ENCODE measurements at regions not wholly inside any gene's neighbourhood (a gene's known extent, or its start where the extent isn't known, plus 50 kb on each side); places are given as distances from the start of the nearest gene placed in this dataset.

GRCh38 chr9:118457171-118458000 is 753.2 kb downstream of the TLR4 start:
- Histone ChIP-seq H3K4me3 (ENCODE audit: low read depth, low read length) (no peak overlapping the region), H3K27ac (ENCODE audit: extremely low read depth, low read depth, low read length) (no peak overlapping the region), H3K9me3 (ENCODE audit: control insufficient read depth, insufficient read depth, low read depth, low read length) (no peaks in the 10 kb centered on the region), H3K36me3 (ENCODE audit: control insufficient read depth in 2 of 2, insufficient read depth in 1 of 2, low read length in 2 of 2) (no peaks in the 10 kb centered on the region), H3K4me1 (ENCODE audit: control insufficient read depth, insufficient read depth, low read length) (no peaks in the 10 kb centered on the region)
- ChIA-PET CTCF (no interaction called here), POLR2A (no interaction called here)
- no peak for TF ChIP-seq ZBTB44 (tag by site-specific recombination; IDR thresholded peaks at IDR 0.05)
- no peak for TF ChIP-seq BCL6B (tag by site-specific recombination; IDR thresholded peaks at IDR 0.05)
- no peak for TF ChIP-seq ZNF274 (IDR thresholded peaks at IDR 0.05; ENCODE audit: low read length)
- no peak for TF ChIP-seq ZNF274 (tag by site-specific recombination; IDR thresholded peaks at IDR 0.05; ENCODE audit: borderline replicate concordance)

GRCh38 chr9:118459913-118460312 is 755.7 kb downstream of the TLR4 start:
- CTCF ChIA-PET: interaction anchor here (0.6 kb wide), 2 partner anchors 33 to 603 kb away, joined by 3 to 5 read pairs; no protein-coding TSS in a partner anchor
- POLR2A ChIA-PET: no interaction called here
- TF ChIP-seq BCL11A (tag by site-specific recombination; IDR thresholded peaks at IDR 0.05; ENCODE audit: low read depth): no peak
- TF ChIP-seq ZNF624 (tag by site-specific recombination; IDR thresholded peaks at IDR 0.05): no peak
- TF ChIP-seq ZNF768 (tag by site-specific recombination; IDR thresholded peaks at IDR 0.05): no peak
- TF ChIP-seq ZNF449 (tag by site-specific recombination; IDR thresholded peaks at IDR 0.05): no peak
- no peak for TF ChIP-seq YY2 (tag by site-specific recombination; IDR thresholded peaks at IDR 0.05)
- no peak for TF ChIP-seq ZNF292 (tag by site-specific recombination; IDR thresholded peaks at IDR 0.05; ENCODE audit: borderline replicate concordance, low read depth)
- no peak for TF ChIP-seq TSHZ1 (tag by site-specific recombination; IDR thresholded peaks at IDR 0.05; ENCODE audit: borderline replicate concordance)
- no peak for TF ChIP-seq ZNF501 (tag by site-specific recombination; IDR thresholded peaks at IDR 0.05)
- no peak for TF ChIP-seq ZNF792 (tag by site-specific recombination; IDR thresholded peaks at IDR 0.05)

More at GRCh38 chr9:118459913-118460312, 755.7 kb downstream of the TLR4 start:
- no peak overlapping the region for H3K27ac ChIP-seq (ENCODE audit: extremely low read depth, low read depth, low read length)
- no peak overlapping the region for H3K4me3 ChIP-seq (ENCODE audit: low read depth, low read length)
- H3K36me3 ChIP-seq (ENCODE audit: control insufficient read depth in 2 of 2, insufficient read depth in 1 of 2, low read length in 2 of 2): no peaks in the 10 kb centered on the region
- H3K9me3 ChIP-seq (ENCODE audit: control insufficient read depth, insufficient read depth, low read depth, low read length): no peaks in the 10 kb centered on the region
- no peaks in the 10 kb centered on the region for H3K4me1 ChIP-seq (ENCODE audit: control insufficient read depth, insufficient read depth, low read length)

All from HEK293 (cell line).